ENCODE measurements at regions not wholly inside any gene's neighbourhood (a gene's known extent, or its start where the extent isn't known, plus 50 kb on each side); places are given as distances from the start of the nearest gene placed in this dataset.

DNA sequence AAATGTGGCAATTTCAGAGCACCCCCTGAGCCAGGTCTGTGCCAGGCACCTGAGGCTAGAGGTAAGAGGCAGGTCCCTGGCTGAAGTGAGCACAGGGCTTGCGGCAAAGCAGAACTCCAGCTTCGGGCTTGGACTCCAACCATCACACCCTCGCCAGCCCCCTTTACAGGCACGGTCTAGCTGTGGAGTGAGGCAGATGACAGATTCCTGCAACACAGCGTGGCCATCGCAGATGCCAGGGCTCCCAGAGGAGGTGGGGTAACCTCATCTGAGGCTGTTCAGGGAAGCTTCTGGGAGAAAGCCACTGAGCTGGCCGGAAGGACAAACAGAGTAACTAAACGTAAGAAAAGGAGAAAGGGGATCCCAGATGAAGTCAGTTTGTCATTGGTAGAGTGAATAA, 55.6 kb upstream of the CASZ1 start:
- Histone ChIP-seq H3K79me2 (no peaks in the 10 kb centered on the region), H3K27me3 (no peaks in the 10 kb centered on the region)
- no peak for DNase-seq (ENCODE audit: low spot score)

DNA sequence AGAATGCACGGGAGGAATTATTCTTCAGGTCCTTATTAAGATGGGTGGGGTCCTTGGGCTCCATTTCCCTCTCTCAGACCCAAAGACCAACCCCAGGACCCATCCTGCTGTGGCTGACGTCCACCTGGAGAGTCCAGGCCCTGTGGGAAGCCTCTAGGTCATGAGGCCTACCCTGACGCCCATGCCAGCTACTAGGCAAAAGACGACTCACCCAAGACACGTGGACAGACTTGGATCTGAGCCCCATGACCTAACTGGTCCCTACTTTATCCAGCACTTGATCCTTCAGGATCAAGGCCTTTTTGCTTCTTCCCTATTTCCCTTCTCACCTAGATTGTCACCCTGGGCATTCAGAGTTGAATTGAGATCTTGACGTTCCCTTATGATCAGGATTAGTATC, 56.0 kb upstream of the CASZ1 start:
- no peak for TF ChIP-seq EZH2 (IDR thresholded peaks at IDR 0.05; ENCODE audit: borderline replicate concordance)
- TF ChIP-seq, protein P1, sequence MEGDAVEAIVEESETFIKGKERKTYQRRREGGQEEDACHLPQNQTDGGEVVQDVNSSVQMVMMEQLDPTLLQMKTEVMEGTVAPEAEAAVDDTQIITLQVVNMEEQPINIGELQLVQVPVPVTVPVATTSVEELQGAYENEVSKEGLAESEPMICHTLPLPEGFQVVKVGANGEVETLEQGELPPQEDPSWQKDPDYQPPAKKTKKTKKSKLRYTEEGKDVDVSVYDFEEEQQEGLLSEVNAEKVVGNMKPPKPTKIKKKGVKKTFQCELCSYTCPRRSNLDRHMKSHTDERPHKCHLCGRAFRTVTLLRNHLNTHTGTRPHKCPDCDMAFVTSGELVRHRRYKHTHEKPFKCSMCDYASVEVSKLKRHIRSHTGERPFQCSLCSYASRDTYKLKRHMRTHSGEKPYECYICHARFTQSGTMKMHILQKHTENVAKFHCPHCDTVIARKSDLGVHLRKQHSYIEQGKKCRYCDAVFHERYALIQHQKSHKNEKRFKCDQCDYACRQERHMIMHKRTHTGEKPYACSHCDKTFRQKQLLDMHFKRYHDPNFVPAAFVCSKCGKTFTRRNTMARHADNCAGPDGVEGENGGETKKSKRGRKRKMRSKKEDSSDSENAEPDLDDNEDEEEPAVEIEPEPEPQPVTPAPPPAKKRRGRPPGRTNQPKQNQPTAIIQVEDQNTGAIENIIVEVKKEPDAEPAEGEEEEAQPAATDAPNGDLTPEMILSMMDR (IDR thresholded peaks at IDR 0.05; ENCODE audit: poor library complexity), result no peak
- TF ChIP-seq EZH2phosphoT487 (IDR thresholded peaks at IDR 0.05; ENCODE audit: low read depth, severe bottlenecking, unreplicated experiment), result no peak
- H4K20me1 ChIP-seq (ENCODE audit: insufficient read depth, poor library complexity, severe bottlenecking), result no peaks in the 10 kb centered on the region
- no peak overlapping the region for H3K27ac ChIP-seq
- H3K79me2 ChIP-seq, result no peaks in the 10 kb centered on the region
- no peak for DNase-seq (ENCODE audit: low spot score)
- no peaks in the 10 kb centered on the region for H3K9me2 ChIP-seq (replicated peaks; ENCODE audit: insufficient read depth)
- H3K36me3 ChIP-seq (replicated peaks; ENCODE audit: insufficient read depth, low read depth), result no peaks in the 10 kb centered on the region
- no peak overlapping the region for H3K4me3 ChIP-seq
- no peaks in the 10 kb centered on the region for H3K27me3 ChIP-seq
- H3K4me2 ChIP-seq, result no peak overlapping the region
- H3K4me1 ChIP-seq (ENCODE audit: insufficient read depth), result no peaks in the 10 kb centered on the region
- H2AFZ ChIP-seq, result no peak overlapping the region
- no peaks in the 10 kb centered on the region for H3K9me3 ChIP-seq (ENCODE audit: low read depth)
- WGBS (ENCODE audit: low lambda C conversion rate, missing lambda C conversion rate), result 80% methylated on average over 6 of the region's 6 CpGs

More for the DNA sequence above, 55.6 kb upstream of the CASZ1 start:
- H3K4me3 ChIP-seq, result no peak overlapping the region
- no peak for TF ChIP-seq EZH2phosphoT487 (IDR thresholded peaks at IDR 0.05; ENCODE audit: low read depth, severe bottlenecking, unreplicated experiment)
- no peak for TF ChIP-seq EZH2 (IDR thresholded peaks at IDR 0.05; ENCODE audit: borderline replicate concordance)
- TF ChIP-seq, protein P1 (IDR thresholded peaks at IDR 0.05; ENCODE audit: poor library complexity), result no peak
- no peaks in the 10 kb centered on the region for H3K36me3 ChIP-seq (replicated peaks; ENCODE audit: insufficient read depth, low read depth)
- H3K4me1 ChIP-seq (ENCODE audit: insufficient read depth), result no peaks in the 10 kb centered on the region
- no peak overlapping the region for H2AFZ ChIP-seq
- no peak overlapping the region for H3K4me2 ChIP-seq
- no peaks in the 10 kb centered on the region for H4K20me1 ChIP-seq (ENCODE audit: insufficient read depth, poor library complexity, severe bottlenecking)
- WGBS (ENCODE audit: low lambda C conversion rate, missing lambda C conversion rate), result 90% methylated on average over 8 of the region's 8 CpGs
- no peaks in the 10 kb centered on the region for H3K9me3 ChIP-seq (ENCODE audit: low read depth)
- H3K9me2 ChIP-seq (replicated peaks; ENCODE audit: insufficient read depth), result no peaks in the 10 kb centered on the region
- no peak overlapping the region for H3K27ac ChIP-seq

DNA sequence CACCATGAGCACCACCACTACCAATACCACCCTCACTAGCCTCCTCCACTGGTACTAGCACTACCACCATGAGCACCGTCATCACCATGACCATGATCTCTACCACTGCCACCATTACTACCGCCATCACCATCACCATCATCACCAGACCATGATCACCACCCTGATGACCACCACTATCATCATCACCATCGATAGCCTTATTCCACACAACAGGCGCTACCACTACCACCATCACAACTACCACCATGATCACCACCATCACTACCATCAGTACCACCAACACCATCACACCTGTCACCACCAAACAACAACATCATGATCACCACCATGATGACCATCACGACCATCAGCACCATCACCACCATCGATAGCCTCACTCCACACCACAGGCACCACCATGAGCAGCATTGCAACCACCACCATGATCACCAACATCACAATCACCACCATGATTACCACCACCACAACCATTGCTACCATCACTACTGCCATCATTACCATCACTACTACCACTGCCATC, 56.6 kb upstream of the CASZ1 start:
- H3K79me2 ChIP-seq, result no peaks in the 10 kb centered on the region
- no peak overlapping the region for H3K4me3 ChIP-seq
- WGBS (ENCODE audit: low lambda C conversion rate, missing lambda C conversion rate), result 91% methylated on average over 6 of the region's 6 CpGs
- DNase-seq (ENCODE audit: low spot score), result no peak
- H3K36me3 ChIP-seq (replicated peaks; ENCODE audit: insufficient read depth, low read depth), result no peaks in the 10 kb centered on the region
- TF ChIP-seq EZH2 (IDR thresholded peaks at IDR 0.05; ENCODE audit: borderline replicate concordance) (no peak), EZH2phosphoT487 (IDR thresholded peaks at IDR 0.05; ENCODE audit: low read depth, severe bottlenecking, unreplicated experiment) (no peak)
- TF ChIP-seq, protein P1 (IDR thresholded peaks at IDR 0.05; ENCODE audit: poor library complexity), result no peak
- H3K4me1 ChIP-seq (ENCODE audit: insufficient read depth), result no peaks in the 10 kb centered on the region
- no peak overlapping the region for H2AFZ ChIP-seq
- H3K4me2 ChIP-seq, result no peak overlapping the region
- no peaks in the 10 kb centered on the region for H3K27me3 ChIP-seq
- no peaks in the 10 kb centered on the region for H4K20me1 ChIP-seq (ENCODE audit: insufficient read depth, poor library complexity, severe bottlenecking)
- no peak overlapping the region for H3K27ac ChIP-seq
- H3K9me2 ChIP-seq (replicated peaks; ENCODE audit: insufficient read depth), result no peaks in the 10 kb centered on the region
- no peaks in the 10 kb centered on the region for H3K9me3 ChIP-seq (ENCODE audit: low read depth)

DNA sequence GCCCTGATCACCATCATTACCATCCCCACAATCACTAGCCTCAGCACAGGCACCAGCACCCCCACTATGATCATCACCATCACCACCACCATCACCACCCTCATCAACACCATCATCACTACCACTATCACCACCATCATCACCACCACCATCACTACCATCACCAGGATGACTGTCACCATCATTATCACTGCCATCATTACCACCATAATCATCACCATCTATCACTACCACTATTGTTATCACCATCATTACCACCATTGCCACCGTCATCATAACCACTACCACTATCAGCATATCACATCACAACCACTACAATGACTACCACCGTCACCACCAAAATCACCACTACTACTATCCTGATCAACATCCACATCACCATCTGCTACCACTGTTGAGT, 57.3 kb upstream of the CASZ1 start:
- WGBS (ENCODE audit: low lambda C conversion rate, missing lambda C conversion rate), result 95% methylated on average over 2 of the region's 2 CpGs

More for the DNA sequence above, 57.3 kb upstream of the CASZ1 start:
- Histone ChIP-seq H3K4me1 (ENCODE audit: insufficient read depth) (no peaks in the 10 kb centered on the region), H3K27ac (no peak overlapping the region), H4K20me1 (ENCODE audit: insufficient read depth, poor library complexity, severe bottlenecking) (no peaks in the 10 kb centered on the region), H3K36me3 (replicated peaks; ENCODE audit: insufficient read depth, low read depth) (no peaks in the 10 kb centered on the region), H3K9me2 (replicated peaks; ENCODE audit: insufficient read depth) (no peaks in the 10 kb centered on the region), H3K79me2 (no peaks in the 10 kb centered on the region), H3K27me3 (no peaks in the 10 kb centered on the region), H3K9me3 (ENCODE audit: low read depth) (no peaks in the 10 kb centered on the region), H3K4me3 (no peak overlapping the region), H2AFZ (no peak overlapping the region), H3K4me2 (no peak overlapping the region)
- TF ChIP-seq EZH2 (IDR thresholded peaks at IDR 0.05; ENCODE audit: borderline replicate concordance), result no peak
- no peak for TF ChIP-seq EZH2phosphoT487 (IDR thresholded peaks at IDR 0.05; ENCODE audit: low read depth, severe bottlenecking, unreplicated experiment)
- TF ChIP-seq, protein P1 (IDR thresholded peaks at IDR 0.05; ENCODE audit: poor library complexity), result no peak
- no peak for DNase-seq (ENCODE audit: low spot score)
